OCI-LY3 (cell line): ENCODE measurements at regions not wholly inside any gene's neighbourhood (a gene's known extent, or its start where the extent isn't known, plus 50 kb on each side); places are given as distances from the start of the nearest gene placed in this dataset.
"Not testable (repeated sequence)": the region's sequence is repeated elsewhere in the genome, so short reads cannot be mapped to it uniquely, and the experiment has no call there.

ENCODE experiments used
- H2AFZ ChIP-seq: fragments of 200-600, 300-600 bp; shearing (Covaris generic); 2 replicates; pipeline ENCODE4 v1.6.0; 2014; ENCODE audit warnings: antibody characterized with exemption, low read depth, low read length
- H3K27ac ChIP-seq: fragments of 200-600, 300-600 bp; sonication (generic); 2 replicates; pipeline ENCODE4 v1.5.1; 2014; ENCODE audit warnings: mild to moderate bottlenecking, low read length, moderate library complexity, mixed read lengths
- H3K27me3 ChIP-seq: fragments of 200-600, 300-600 bp; sonication (generic); 2 replicates; pipeline ENCODE4 v1.6.1; 2014; ENCODE audit warnings: low read depth, low read length, mixed read lengths
- H3K36me3 ChIP-seq: fragments of 200-600, 300-600 bp; sonication (generic); replicated peaks from 2 replicates; pipeline ENCODE3; 2014; ENCODE audit warnings: low read depth, low read length, mixed read lengths
- H3K4me1 ChIP-seq: fragments of 300-600, 200-600 bp; sonication (generic); 2 replicates; pipeline ENCODE4 v1.6.1; 2014; ENCODE audit warnings: low read length, mixed read lengths
- H3K4me2 ChIP-seq: fragments of 200-600, 300-600 bp; sonication (generic); 2 replicates; pipeline ENCODE4 v1.6.1; 2014; ENCODE audit warnings: low read length, mixed read lengths
- H3K4me3 ChIP-seq: fragments of 300-600, 200-600 bp; sonication (generic); 2 replicates; pipeline ENCODE4 v1.5.1; 2014; ENCODE audit warnings: antibody characterized with exemption, mild to moderate bottlenecking, low read length, moderate library complexity
- H3K79me2 ChIP-seq: fragments of 300-600, 200-600 bp; shearing (Covaris generic); 2 replicates; pipeline ENCODE4 v1.6.1; 2014; ENCODE audit warnings: mild to moderate bottlenecking, low read length, mixed read lengths
- H3K9ac ChIP-seq: fragments of 300-600, 200-600 bp; shearing (Covaris generic); 2 replicates; pipeline ENCODE4 v1.6.0; 2014; ENCODE audit warnings: mild to moderate bottlenecking, low read length, moderate library complexity
- H3K9me3 ChIP-seq: fragments of 200-600, 300-600 bp; shearing (Covaris generic); 2 replicates; pipeline ENCODE4 v1.6.1; 2014; ENCODE audit warnings: low read length, mixed read lengths; ENCODE audit not compliant: insufficient read depth
- H4K20me1 ChIP-seq: fragments of 200-600, 300-600 bp; sonication (generic); 2 replicates; pipeline ENCODE4 v1.6.1; 2016; ENCODE audit warnings: low read length, mixed read lengths; ENCODE audit not compliant: insufficient read depth
- CTCF ChIP-seq: fragments of 200-600, 300-600 bp; sonication (generic); IDR thresholded peaks from 2 replicates; pipeline ENCODE4 v1.5.1; 2014; ENCODE audit warnings: antibody characterized with exemption, low read length, low read depth
- EZH2phosphoT487 ChIP-seq: fragments of 200-600 bp; shearing (Covaris generic); IDR thresholded peaks from 2 replicates; pipeline ENCODE4 v1.6.1; 2018; ENCODE audit warnings: antibody characterized with exemption, mixed run types, low read depth

GRCh38 chr1:166740668-166741276 lies 98.5 kb upstream of the POGK start:
- no peaks in the 10 kb centered on the region for H3K36me3 ChIP-seq
- no peak overlapping the region for H3K27ac ChIP-seq
- H3K79me2 ChIP-seq: no peaks in the 10 kb centered on the region
- no peak overlapping the region for H2AFZ ChIP-seq
- no peak overlapping the region for H3K4me3 ChIP-seq
- no peaks in the 10 kb centered on the region for H3K4me1 ChIP-seq
- H3K9me3 ChIP-seq: peaks cover 6% of the 10 kb centered on the region; the same call in 1 of the 2 replicates
- H3K4me2 ChIP-seq: no peak overlapping the region
- no peak for TF ChIP-seq CTCF
- TF ChIP-seq EZH2phosphoT487: no peak
- no peaks in the 10 kb centered on the region for H4K20me1 ChIP-seq
- no peak overlapping the region for H3K9ac ChIP-seq
- no peaks in the 10 kb centered on the region for H3K27me3 ChIP-seq

GRCh38 chr1:166763318-166763717 lies 76.0 kb upstream of the POGK start:
- H3K27me3 ChIP-seq: peaks cover 8% of the 10 kb centered on the region
- H3K4me3 ChIP-seq: no peak overlapping the region
- no peaks in the 10 kb centered on the region for H3K79me2 ChIP-seq
- no peaks in the 10 kb centered on the region for H3K36me3 ChIP-seq
- no peaks in the 10 kb centered on the region for H4K20me1 ChIP-seq
- H3K9ac ChIP-seq: no peak overlapping the region
- no peak overlapping the region for H3K4me2 ChIP-seq
- TF ChIP-seq EZH2phosphoT487: no peak
- no peak for TF ChIP-seq CTCF
- no peak overlapping the region for H3K27ac ChIP-seq
- H2AFZ ChIP-seq: no peak overlapping the region
- H3K4me1 ChIP-seq: no peaks in the 10 kb centered on the region
- H3K9me3 ChIP-seq: no peaks in the 10 kb centered on the region

- Histone ChIP-seq H3K4me3 (no peak overlapping the region), H3K27ac (no peak overlapping the region), H3K79me2 (no peaks in the 10 kb centered on the region), H3K4me1 (no peaks in the 10 kb centered on the region), H3K9me3 (no peaks in the 10 kb centered on the region), H4K20me1 (no peaks in the 10 kb centered on the region), H3K27me3 (peaks cover 10% of the 10 kb centered on the region), H3K4me2 (no peak overlapping the region), H3K9ac (no peak overlapping the region), H2AFZ (no peak overlapping the region), H3K36me3 (no peaks in the 10 kb centered on the region)
- no peak for TF ChIP-seq CTCF
- TF ChIP-seq EZH2phosphoT487: no peak
Measured at GRCh38 chr1:166766942-166767341, 72.3 kb upstream of the POGK start.

GRCh38 chr1:166784646-166785045 lies 54.6 kb upstream of the POGK start:
- not testable (repeated sequence) for H4K20me1 ChIP-seq, H3K4me3 ChIP-seq, H3K27me3 ChIP-seq, H3K27ac ChIP-seq, H3K4me2 ChIP-seq, H3K36me3 ChIP-seq, H2AFZ ChIP-seq, H3K4me1 ChIP-seq, H3K9me3 ChIP-seq, H3K9ac ChIP-seq, H3K79me2 ChIP-seq
